DMS114 treated with DMSO at 0.1 percent for 48 hours (cell line): ENCODE measurements at regions not wholly inside any gene's neighbourhood (a gene's known extent, or its start where the extent isn't known, plus 50 kb on each side); places are given as distances from the start of the nearest gene placed in this dataset.

Source experiments
- DNase-seq: peaks from one replicate; lab custom pipeline; 2025; ENCODE audit not compliant: unreplicated experiment; lab: John Stamatoyannopoulos, UW

GRCh38 chr7:145313551-145313950 is 477.7 kb upstream of the TPK1 start:
- no peak for DNase-seq

DNA sequence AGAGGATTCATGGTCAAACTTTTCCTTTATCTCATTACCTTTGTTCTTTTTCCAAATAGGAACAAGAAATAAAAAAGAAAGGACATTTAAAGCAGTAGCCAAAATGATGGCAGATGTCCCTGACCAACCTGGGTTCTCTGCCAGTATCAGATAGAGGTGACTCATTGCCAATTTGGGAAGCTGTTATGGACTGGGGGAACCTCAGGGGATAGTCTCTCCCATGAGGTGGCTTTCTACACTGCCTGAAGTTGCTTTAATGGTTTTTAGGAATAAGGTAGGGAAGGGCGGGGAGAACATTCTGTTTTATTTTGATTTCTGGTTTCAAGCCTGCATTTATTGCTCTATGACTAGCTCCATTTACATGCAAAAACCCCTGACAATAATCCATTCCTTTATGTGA is 457.9 kb upstream of the TPK1 start:
- no peak for DNase-seq

GRCh38 chr7:145293228-145293701 is 457.4 kb upstream of the TPK1 start:
- DNase-seq: no peak

DNA sequence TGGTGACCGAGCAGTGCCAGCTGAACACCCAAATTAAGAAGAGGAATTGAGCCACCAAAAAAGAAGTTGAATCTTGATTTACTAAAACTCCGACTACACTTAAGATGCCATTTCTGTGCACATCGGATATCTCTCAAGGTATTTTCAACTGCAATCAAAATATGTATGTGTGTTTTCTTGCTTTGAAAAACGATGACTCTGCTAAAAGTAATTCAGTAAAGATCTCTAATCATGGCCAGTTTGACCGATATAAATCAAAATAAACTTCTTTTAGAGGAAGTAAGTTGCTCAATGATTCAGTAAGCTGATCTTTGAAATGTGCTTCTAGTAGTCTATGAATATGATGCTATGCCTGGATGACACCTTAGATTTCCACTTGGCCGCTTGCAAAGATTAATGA is 453.5 kb upstream of the TPK1 start:
- DNase-seq: no peak

DNA sequence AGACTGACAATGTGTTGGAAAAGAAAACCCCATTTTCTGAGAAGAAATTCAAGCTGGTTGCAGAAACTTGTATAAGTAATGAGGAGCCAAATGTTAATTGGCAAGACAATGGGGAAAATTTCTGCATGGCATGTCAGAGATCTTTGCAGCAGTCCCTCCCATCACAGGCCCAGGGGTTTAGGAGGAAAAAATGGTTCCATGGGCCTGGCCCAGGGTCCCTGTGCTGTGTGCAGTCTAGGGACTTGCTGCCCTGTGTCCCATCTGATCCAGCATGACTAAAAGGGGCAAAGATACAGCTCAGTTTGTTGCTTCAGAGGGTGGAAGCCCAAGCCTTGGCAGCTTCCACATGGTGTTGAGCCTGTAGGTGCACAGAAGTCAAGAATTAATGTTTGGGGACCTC is 440.3 kb upstream of the TPK1 start:
- DNase-seq: no peak

GRCh38 chr7:145269418-145270161 is 433.7 kb upstream of the TPK1 start:
- no peak for DNase-seq

GRCh38 chr7:145265180-145265579 is 429.3 kb upstream of the TPK1 start:
- no peak for DNase-seq

GRCh38 chr7:145263886-145264285 is 428.0 kb upstream of the TPK1 start:
- no peak for DNase-seq

DNA sequence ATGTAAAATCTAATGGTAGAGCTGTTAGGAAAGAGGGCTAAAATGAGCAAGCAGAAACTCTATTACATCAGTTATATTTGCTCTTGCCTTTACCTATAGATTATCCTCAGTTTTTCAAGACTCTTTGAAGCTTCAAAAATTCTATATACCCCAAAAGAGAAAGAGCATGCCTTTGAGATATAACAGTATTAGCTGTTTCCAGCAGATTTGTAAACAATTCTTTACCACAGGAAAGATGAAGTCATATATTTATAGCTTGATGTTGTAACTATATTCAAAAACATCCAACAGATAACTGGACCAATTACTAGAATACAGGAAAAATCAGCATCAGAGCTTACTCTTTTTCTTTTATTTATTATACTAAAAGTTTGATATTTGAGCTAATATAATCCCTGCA is 416.2 kb upstream of the TPK1 start:
- no peak for DNase-seq

DNA sequence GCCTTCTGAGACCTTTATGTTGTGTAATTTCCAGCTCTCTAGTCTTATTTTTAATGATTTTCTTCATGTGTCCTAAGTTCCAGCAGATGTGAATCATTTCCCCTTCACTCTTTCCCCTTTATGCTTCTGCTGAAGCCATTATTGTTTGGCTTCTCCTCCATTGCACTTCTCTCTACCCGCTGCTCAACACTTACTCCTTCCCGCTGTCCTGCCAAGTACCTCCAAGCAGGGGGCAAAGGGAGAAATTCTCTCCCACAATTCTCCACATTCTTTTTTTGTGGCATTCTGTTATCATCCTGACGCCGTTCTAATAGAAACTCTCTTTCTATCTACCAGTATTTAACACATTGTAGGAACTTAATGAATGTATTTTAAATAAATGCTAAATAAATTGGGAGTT is 388.9 kb upstream of the TPK1 start:
- no peak for DNase-seq

GRCh38 chr7:145219461-145219860 is 383.6 kb upstream of the TPK1 start:
- DNase-seq: no peak

DNA sequence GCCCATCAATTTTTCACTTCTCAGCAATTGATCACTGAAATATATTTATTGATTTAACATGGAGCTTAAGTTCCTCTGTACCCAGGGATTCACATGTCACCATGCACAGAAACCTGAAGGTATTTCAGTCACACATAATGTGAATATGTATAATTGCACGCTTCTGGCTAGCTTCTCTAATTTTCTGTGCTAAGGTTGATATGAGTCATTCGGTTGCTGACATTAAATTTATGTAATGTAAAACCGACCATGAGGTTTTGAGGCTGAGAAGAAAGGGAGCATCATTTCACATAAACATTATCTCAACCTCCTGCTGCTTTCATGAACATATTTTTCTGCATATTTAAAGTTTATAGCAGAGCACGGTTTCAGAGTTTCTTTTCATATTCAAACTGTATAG is 381.0 kb upstream of the TPK1 start:
- no peak for DNase-seq

DNA sequence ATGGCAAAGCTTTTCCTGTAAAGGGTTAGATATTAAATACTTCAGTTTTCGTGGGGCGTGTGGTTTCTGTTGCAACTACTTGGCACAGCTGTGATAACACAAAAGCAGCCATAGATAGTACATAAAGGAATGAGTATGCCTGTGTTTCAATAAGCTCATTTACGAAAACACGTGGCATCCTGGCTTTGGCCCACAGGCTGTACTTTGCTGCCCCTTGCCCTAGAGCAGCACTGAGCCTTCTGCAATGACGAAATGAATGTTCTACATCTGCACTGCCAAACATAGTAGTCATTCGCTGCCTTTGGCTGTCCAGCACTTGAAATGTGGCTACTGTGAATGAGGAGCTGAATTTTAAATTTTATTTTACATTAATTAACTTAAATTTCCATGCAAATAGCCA is 376.2 kb upstream of the TPK1 start:
- no peak for DNase-seq

- DNase-seq: no peak
Observed at GRCh38 chr7:145211211-145211610, 375.4 kb upstream of the TPK1 start.

DNA sequence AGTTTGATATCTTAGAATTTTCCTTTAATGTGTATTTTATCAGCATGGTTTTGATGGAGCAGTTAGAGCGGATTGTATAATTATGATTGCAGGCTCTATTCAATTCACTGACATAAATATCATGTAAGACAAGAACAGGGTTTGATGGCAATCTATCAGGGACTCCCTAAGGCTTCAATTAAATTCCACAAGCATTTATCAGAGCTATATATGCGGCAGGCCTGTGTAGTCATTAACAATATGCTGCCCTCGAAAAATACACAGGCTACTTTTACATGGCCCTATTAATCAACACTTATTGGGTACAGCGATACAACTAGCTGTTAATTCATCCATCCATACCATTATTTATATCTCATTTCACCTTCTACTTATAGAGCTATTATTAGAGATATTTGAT is 358.1 kb upstream of the TPK1 start:
- DNase-seq: no peak

GRCh38 chr7:145184956-145185355 is 349.1 kb upstream of the TPK1 start:
- DNase-seq: no peak

DNA sequence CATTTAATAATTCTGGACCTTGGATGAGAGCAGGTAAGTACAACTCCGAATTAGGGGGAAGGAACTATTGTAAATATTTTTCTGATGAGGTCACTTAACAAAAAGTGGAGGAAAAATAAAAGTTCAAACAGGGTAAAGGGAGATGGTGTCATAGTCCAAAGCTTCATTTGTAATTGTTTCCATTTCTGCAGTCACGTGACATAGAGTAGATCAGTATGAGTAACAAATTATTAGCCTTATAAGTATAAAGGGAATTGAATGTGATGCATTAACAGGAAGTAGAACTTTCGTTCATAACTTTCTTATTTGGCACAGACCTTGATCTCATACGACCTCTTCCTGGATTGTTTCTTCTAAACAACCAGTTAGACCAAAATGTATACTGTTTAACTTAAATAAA is 347.2 kb upstream of the TPK1 start:
- DNase-seq: no peak

DNA sequence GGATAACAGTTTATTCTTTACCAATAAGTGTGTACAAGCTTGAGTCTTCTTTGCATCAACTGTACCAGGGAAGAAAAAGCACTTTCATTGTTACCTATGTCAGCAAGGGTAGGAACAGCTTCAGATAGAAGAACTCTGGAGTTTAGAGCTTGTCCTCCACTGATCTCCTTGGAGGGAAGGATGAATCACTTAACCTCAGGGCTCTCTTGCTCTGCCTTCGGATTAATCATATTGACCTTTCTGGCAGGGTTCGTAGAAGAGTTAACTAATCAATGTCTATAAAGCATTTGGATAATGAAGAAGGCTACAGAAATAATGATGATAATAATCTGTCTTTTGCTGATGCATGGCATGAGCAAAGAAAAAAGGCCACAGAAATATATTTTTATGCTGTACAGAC is 339.5 kb upstream of the TPK1 start:
- DNase-seq: no peak

GRCh38 chr7:145169908-145170307 is 334.1 kb upstream of the TPK1 start:
- DNase-seq: no peak

- DNase-seq: no peak
Observed at GRCh38 chr7:145168879-145169278, 333.0 kb upstream of the TPK1 start.

GRCh38 chr7:145168427-145168826 is 332.6 kb upstream of the TPK1 start:
- DNase-seq: no peak

GRCh38 chr7:145156834-145157233 is 321.0 kb upstream of the TPK1 start:
- DNase-seq: no peak

DNA sequence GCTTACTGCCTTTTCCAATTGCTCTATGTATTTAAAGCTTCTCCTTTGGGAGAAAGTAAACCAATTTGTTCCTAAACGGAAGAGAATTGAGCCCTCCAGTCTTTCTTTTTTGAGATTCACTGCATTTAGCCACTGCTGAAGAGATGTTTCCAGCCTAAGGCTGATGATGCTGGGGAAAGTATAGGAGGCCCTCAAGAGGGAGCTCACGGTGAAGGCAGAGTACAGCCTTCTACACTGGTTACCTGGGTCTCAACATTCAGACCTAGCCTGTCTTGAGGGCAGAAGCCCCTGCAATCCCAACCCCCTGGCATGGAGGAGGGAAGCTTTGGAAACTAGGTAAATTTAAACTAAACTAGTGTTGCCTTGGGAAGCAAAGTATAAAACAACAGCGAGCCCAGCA is 316.7 kb upstream of the TPK1 start:
- DNase-seq: no peak
